22Rv1 (cell line): ENCODE measurements at regions not wholly inside any gene's neighbourhood (a gene's known extent, or its start where the extent isn't known, plus 50 kb on each side); places are given as distances from the start of the nearest gene placed in this dataset.

Experiments
- CTCF ChIP-seq: fragments of 450-650 bp; IDR thresholded peaks from 2 replicates; pipeline ENCODE4 v1.5.1; 2017; ENCODE audit warnings: mild to moderate bottlenecking
- ZFX ChIP-seq: fragments of 450-650 bp; IDR thresholded peaks from 2 replicates; pipeline ENCODE4 v1.6.1; 2017; ENCODE audit warnings: antibody characterized with exemption, borderline replicate concordance

DNA sequence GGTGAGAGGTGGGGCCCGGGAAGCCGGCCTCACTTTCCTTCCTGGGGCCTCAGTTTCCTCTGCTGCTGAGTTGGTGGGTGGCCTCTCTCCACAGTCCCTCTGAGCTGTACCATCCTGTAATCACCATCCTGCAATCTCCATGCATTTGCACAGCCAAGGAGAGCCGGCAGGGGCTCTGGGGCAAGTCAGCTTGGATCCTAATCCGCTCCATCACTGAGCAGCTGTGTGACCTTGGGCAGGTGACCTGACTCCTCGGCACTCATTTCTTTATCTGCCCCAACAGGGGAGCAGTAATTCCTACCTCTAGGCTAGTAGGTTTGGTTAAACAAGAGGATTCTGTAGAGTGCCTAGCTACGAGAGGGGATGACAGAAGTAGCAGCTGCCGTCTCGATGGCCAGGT, 88.2 kb upstream of the ZNF618 start:
- TF ChIP-seq CTCF (no peak), ZFX (no peak)
